ENCODE measurements at regions not wholly inside any gene's neighbourhood (a gene's known extent, or its start where the extent isn't known, plus 50 kb on each side); places are given as distances from the start of the nearest gene placed in this dataset.

DNA sequence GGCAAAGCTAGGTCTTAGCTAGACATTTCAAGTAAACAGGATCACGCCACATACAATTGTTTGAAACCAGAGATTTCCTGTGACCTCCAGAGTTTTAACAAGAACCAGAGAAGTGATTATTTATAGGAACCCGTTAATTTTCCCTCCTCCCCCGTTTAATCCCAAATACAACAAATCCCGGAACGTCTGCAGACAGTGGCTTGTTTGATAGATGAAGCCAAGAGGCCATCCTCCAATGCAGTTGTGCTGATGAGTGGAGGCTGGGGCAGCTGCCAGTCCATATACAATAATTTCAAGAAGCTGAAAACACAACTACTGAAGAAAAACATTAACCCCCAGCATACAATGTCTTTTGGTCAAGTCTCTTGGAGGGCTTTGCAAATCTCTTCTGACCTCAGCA lies 971.6 kb upstream of the ZNF722 start:
- TF ChIP-seq POLR2A (IDR thresholded peaks at IDR 0.05), result no peak
- TF ChIP-seq, protein P1, sequence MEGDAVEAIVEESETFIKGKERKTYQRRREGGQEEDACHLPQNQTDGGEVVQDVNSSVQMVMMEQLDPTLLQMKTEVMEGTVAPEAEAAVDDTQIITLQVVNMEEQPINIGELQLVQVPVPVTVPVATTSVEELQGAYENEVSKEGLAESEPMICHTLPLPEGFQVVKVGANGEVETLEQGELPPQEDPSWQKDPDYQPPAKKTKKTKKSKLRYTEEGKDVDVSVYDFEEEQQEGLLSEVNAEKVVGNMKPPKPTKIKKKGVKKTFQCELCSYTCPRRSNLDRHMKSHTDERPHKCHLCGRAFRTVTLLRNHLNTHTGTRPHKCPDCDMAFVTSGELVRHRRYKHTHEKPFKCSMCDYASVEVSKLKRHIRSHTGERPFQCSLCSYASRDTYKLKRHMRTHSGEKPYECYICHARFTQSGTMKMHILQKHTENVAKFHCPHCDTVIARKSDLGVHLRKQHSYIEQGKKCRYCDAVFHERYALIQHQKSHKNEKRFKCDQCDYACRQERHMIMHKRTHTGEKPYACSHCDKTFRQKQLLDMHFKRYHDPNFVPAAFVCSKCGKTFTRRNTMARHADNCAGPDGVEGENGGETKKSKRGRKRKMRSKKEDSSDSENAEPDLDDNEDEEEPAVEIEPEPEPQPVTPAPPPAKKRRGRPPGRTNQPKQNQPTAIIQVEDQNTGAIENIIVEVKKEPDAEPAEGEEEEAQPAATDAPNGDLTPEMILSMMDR (IDR thresholded peaks at IDR 0.05), result no peak
